A549 (cell line): ENCODE measurements at regions not wholly inside any gene's neighbourhood (a gene's known extent, or its start where the extent isn't known, plus 50 kb on each side); places are given as distances from the start of the nearest gene placed in this dataset.

Experiments
- ATAC-seq, 2 experiments: fragments of 200-7000 bp in 1 of 2; fragments of >200 bp in 1 of 2; cut with Nextera tagmentation in 1 of 2; cut with Tn5 transposase in 1 of 2; 3 replicates each; pipeline versions ENCODE4 v1.8.0 to v1.9.1; 2018 to 2020; ENCODE audit warnings: mild to moderate bottlenecking in 1 of 2, moderate library complexity in 1 of 2
- CTCF ChIA-PET: fragments of 300-600 bp; sonication (Branson Sonifier 250); formaldehyde crosslinking; extraction: SDS; loops from one replicate; lab custom pipeline; 2021; ENCODE audit warnings: antibody characterized with exemption, inconsistent platforms; lab: Yijun Ruan, JAX
- POLR2A ChIA-PET: fragments of 350-600 bp; formaldehyde crosslinking; extraction: SDS; loops from one replicate; lab custom pipeline; 2021; ENCODE audit warnings: antibody characterized with exemption, inconsistent platforms; lab: Yijun Ruan, JAX
- DNase-seq, 2 experiments: peaks; one replicate each; pipeline versions ENCODE4 v3.0.0 to v3.0.0-alpha.2; 2011 to 2016; ENCODE audit warnings: low read depth in 1 of 2, low spot score in 1 of 2
- FAIRE-seq: peaks from 2 replicates; lab custom pipeline; 2011; peaks lifted over from hg19 to GRCh38; lab: Jason Lieb, UNC
- H3K27ac ChIP-seq, 2 experiments: fragments of >200 bp; sonication (Bioruptor Twin); formaldehyde crosslinking; 3 replicates each; pipeline ENCODE4 v1.5.1; 2016 to 2017
- H3K4me1 ChIP-seq: fragments of >200 bp; sonication (Bioruptor Twin); formaldehyde crosslinking; 3 replicates; pipeline ENCODE4 v1.6.1; 2016
- H3K4me2 ChIP-seq: fragments of >200 bp; sonication (Bioruptor Twin); formaldehyde crosslinking; 3 replicates; pipeline ENCODE4 v1.6.1; 2016
- H3K4me3 ChIP-seq: fragments of >200 bp; sonication (Bioruptor Twin); formaldehyde crosslinking; 3 replicates; pipeline ENCODE4 v1.5.1; 2016
- H3K9me3 ChIP-seq: fragments of >200 bp; sonication (Bioruptor Twin); formaldehyde crosslinking; 3 replicates; pipeline ENCODE4 v1.6.1; 2016
- EHF ChIP-seq: fragments of 250-450 bp; sonication (Bioruptor Pico); IDR thresholded peaks from 2 replicates; pipeline ENCODE4 v1.5.0; 2020; ENCODE audit warnings: mild to moderate bottlenecking
- EHMT2 ChIP-seq: fragments of 200-600 bp; sonication (generic); IDR thresholded peaks from 2 replicates; pipeline ENCODE4 v1.6.1; 2016; ENCODE audit warnings: antibody characterized with exemption, low read depth, mild to moderate bottlenecking, moderate library complexity
- ESRRA ChIP-seq: fragments of 150-350 bp; IDR thresholded peaks from 2 replicates; pipeline ENCODE4 v1.6.1; 2014; ENCODE audit warnings: mild to moderate bottlenecking, low read length, borderline replicate concordance
- FOSB ChIP-seq: fragments of 250-450 bp; sonication (Bioruptor Pico); IDR thresholded peaks from 2 replicates; pipeline ENCODE4 v1.5.0; 2020; ENCODE audit warnings: mild to moderate bottlenecking, moderate library complexity
- FOXS1 ChIP-seq: fragments of 250-450 bp; sonication (Bioruptor Pico); IDR thresholded peaks from 2 replicates; pipeline ENCODE4 v1.5.0; 2020; ENCODE audit warnings: mild to moderate bottlenecking, moderate library complexity
- HMGXB4 ChIP-seq: fragments of 250-450 bp; sonication (Bioruptor Pico); IDR thresholded peaks from 2 replicates; pipeline ENCODE4 v1.5.0; 2021; ENCODE audit warnings: mild to moderate bottlenecking, moderate library complexity, borderline replicate concordance
- HOXB13 ChIP-seq: fragments of 250-450 bp; sonication (Bioruptor Pico); IDR thresholded peaks from 2 replicates; pipeline ENCODE4 v1.5.0; 2020; ENCODE audit warnings: low read depth, mild to moderate bottlenecking, moderate library complexity
- HOXB5 ChIP-seq: fragments of 250-450 bp; sonication (Bioruptor Pico); IDR thresholded peaks from 2 replicates; pipeline ENCODE4 v1.5.0; 2020; ENCODE audit warnings: mild to moderate bottlenecking, moderate library complexity
- JUNB ChIP-seq: fragments of >200 bp; sonication (Bioruptor Twin); formaldehyde crosslinking; IDR thresholded peaks from 2 replicates; pipeline ENCODE4 v1.6.1; 2016
- KDM5A ChIP-seq: fragments of 200-600 bp; sonication (generic); IDR thresholded peaks from 2 replicates; pipeline ENCODE4 v1.6.1; 2016; ENCODE audit warnings: antibody characterized with exemption, mild to moderate bottlenecking
- MAZ ChIP-seq: fragments of 150-350 bp; IDR thresholded peaks from 2 replicates; pipeline ENCODE4 v1.6.1; 2014; ENCODE audit warnings: antibody characterized with exemption, low read depth, low read length, borderline replicate concordance
- PHF8 ChIP-seq: fragments of 200-600 bp; sonication (generic); IDR thresholded peaks from 2 replicates; pipeline ENCODE4 v1.6.1; 2016; ENCODE audit warnings: low read depth, mild to moderate bottlenecking, antibody characterized with exemption, moderate library complexity, borderline replicate concordance
- POLR2A ChIP-seq: IDR thresholded peaks from 2 replicates; pipeline ENCODE4 v1.6.1; 2012; ENCODE audit warnings: mild to moderate bottlenecking, low read length
- RAD21 ChIP-seq, 2 experiments: fragments of >200 bp in 1 of 2; sonication (Bioruptor Twin) in 1 of 2; formaldehyde crosslinking in 1 of 2; IDR thresholded peaks in 1 of 2; conservative IDR thresholded peaks in 1 of 2; 2 replicates in 1 of 2; 3 replicates in 1 of 2; pipeline ENCODE4 v1.6.1; 2012 to 2018; ENCODE audit warnings: inconsistent platforms in 1 of 2
- SMC3 ChIP-seq: fragments of >200 bp; sonication (Bioruptor Twin); formaldehyde crosslinking; IDR thresholded peaks from 3 replicates; pipeline ENCODE4 v1.6.1; 2018; ENCODE audit warnings: inconsistent platforms
- TFCP2L1 ChIP-seq: fragments of 250-450 bp; sonication (Bioruptor Pico); IDR thresholded peaks from 2 replicates; pipeline ENCODE4 v1.5.0; 2021; ENCODE audit warnings: mild to moderate bottlenecking
- TP53 ChIP-seq: fragments of 250-450 bp; sonication (Bioruptor Pico); IDR thresholded peaks from 2 replicates; pipeline ENCODE4 v1.5.0; 2021; ENCODE audit warnings: mild to moderate bottlenecking, moderate library complexity
- ZC3H11A ChIP-seq: fragments of 450-650 bp; IDR thresholded peaks from 2 replicates; pipeline ENCODE4 v1.6.1; 2014; ENCODE audit warnings: antibody characterized with exemption, mild to moderate bottlenecking
- WGBS: methylation state at CpG from one replicate; pipeline ENCODE4 v1.1.6; 2017; ENCODE audit errors: missing lambda C conversion rate; 5-methylcytosine and 5-hydroxymethylcytosine counted together
- TF ChIP-seq, protein P1 (sequence below): fragments of >200 bp; sonication (Bioruptor Twin); formaldehyde crosslinking; IDR thresholded peaks from 2 replicates; pipeline ENCODE4 v1.6.1; 2016
- TF ChIP-seq, protein P2 (sequence below): IDR thresholded peaks from 2 replicates; pipeline ENCODE4 v1.6.1; 2012

- POLR2A ChIA-PET, result no interaction called here
- H3K4me2 ChIP-seq, result no peak overlapping the region
- no peaks in the 10 kb centered on the region for H3K9me3 ChIP-seq
- TF ChIP-seq, protein P1, sequence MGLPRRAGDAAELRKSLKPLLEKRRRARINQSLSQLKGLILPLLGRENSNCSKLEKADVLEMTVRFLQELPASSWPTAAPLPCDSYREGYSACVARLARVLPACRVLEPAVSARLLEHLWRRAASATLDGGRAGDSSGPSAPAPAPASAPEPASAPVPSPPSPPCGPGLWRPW, result no peak
- TF ChIP-seq TP53 (CRISPR knock-in tag) (no peak), HOXB13 (CRISPR knock-in tag) (no peak)
- TF ChIP-seq, all 56 proteins: peak for 0
- CTCF ChIA-PET, result interaction anchor here (1.1 to 1.4 kb wide), 2 partner anchors 10 to 893 kb away, joined by 3 to 4 read pairs; no protein-coding TSS in a partner anchor
- no peak for FAIRE-seq
- no peaks in the 10 kb centered on the region for H3K4me1 ChIP-seq
- ATAC-seq, result no peak
- H3K27ac ChIP-seq, result no peak overlapping the region
- WGBS, result 41% methylated on average over 2 of the region's 2 CpGs
- DNase-seq, result no peak
- H3K4me3 ChIP-seq, result no peak overlapping the region
These were observed 615.4 kb downstream of the CD109 start for GRCh38 chr6:74311431-74311830.

DNA sequence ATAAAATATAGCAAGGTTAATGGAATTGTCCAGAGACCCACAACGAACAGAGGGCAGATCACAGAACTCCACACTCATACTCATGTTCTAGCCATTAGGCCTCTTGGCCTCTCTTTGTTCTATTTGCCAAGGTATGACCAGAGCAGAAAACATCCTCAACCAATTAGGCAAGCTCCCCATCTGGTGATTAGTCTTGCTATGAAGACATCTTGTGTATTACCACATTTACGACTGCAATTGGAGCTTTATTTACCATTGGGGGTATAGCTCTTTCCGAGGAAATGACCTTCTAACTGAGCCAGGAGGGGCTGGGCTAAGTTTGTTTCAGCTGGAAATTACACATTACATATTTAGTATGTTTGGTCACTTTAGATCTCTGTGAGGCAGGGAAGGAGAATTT is 593.9 kb downstream of the CD109 start:
- no peak for TF ChIP-seq TFCP2L1 (CRISPR knock-in tag)
- TF ChIP-seq EHMT2, result no peak
- no peak for TF ChIP-seq FOXS1 (CRISPR knock-in tag)
- TF ChIP-seq HOXB5 (CRISPR knock-in tag), result no peak
- no peak for TF ChIP-seq EHF
- no peak for TF ChIP-seq PHF8
- no peak for TF ChIP-seq POLR2A
- TF ChIP-seq MAZ, result no peak
- TF ChIP-seq SMC3, result no peak
- TF ChIP-seq, protein P2, sequence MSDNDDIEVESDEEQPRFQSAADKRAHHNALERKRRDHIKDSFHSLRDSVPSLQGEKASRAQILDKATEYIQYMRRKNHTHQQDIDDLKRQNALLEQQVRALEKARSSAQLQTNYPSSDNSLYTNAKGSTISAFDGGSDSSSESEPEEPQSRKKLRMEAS, result no peak
- no peak for TF ChIP-seq KDM5A
- TF ChIP-seq RAD21 (conservative IDR thresholded peaks at IDR 0.05 in 1 of 2, IDR thresholded peaks at IDR 0.05 in 1 of 2), result no peak
- TF ChIP-seq FOSB (CRISPR knock-in tag), result no peak
- TF ChIP-seq HMGXB4 (CRISPR knock-in tag), result no peak
- no peak for TF ChIP-seq TP53 (CRISPR knock-in tag)
- TF ChIP-seq, all 56 proteins: peak for 0
- FAIRE-seq, result no peak
- no peak for DNase-seq
- Histone ChIP-seq H3K4me1 (no peaks in the 10 kb centered on the region), H3K4me3 (no peak overlapping the region), H3K9me3 (no peaks in the 10 kb centered on the region), H3K4me2 (no peak overlapping the region), H3K27ac (no peak overlapping the region)
- ChIA-PET CTCF (interaction anchor here (0.6 kb wide), 1 partner anchor 504 kb away, joined by 4 read pairs; no protein-coding TSS in a partner anchor), POLR2A (no interaction called here)
- 56% methylated on average over 3 of the region's 3 CpGs for WGBS
- no peak for ATAC-seq

- no peak overlapping the region for H3K4me2 ChIP-seq
- H3K4me1 ChIP-seq, result no peaks in the 10 kb centered on the region
- WGBS, result 64% methylated on average over 3 of the region's 3 CpGs
- FAIRE-seq (no peak), ATAC-seq (no peak), DNase-seq (no peak)
- no peaks in the 10 kb centered on the region for H3K9me3 ChIP-seq
- H3K4me3 ChIP-seq, result no peak overlapping the region
- no peak overlapping the region for H3K27ac ChIP-seq
- ChIA-PET CTCF (no interaction called here), POLR2A (no interaction called here)
- TF ChIP-seq ZC3H11A (no peak), JUNB (no peak), SMC3 (no peak), KDM5A (no peak)
These were observed 591.9 kb downstream of the CD109 start for GRCh38 chr6:74287932-74288331.

GRCh38 chr6:74287441-74287840 is 591.4 kb downstream of the CD109 start:
- Histone ChIP-seq H3K4me3 (no peak overlapping the region), H3K27ac (no peak overlapping the region)
- POLR2A ChIA-PET, result no interaction called here
- DNase-seq, result no peak
- ATAC-seq, result no peak
- no peak for FAIRE-seq
- no peak for TF ChIP-seq ESRRA
- TF ChIP-seq, all 56 proteins: peak for 0
- Histone ChIP-seq H3K4me2 (no peak overlapping the region), H3K9me3 (no peaks in the 10 kb centered on the region), H3K4me1 (no peaks in the 10 kb centered on the region)
- WGBS, result 53% methylated on average over 2 of the region's 2 CpGs
- CTCF ChIA-PET, result no interaction called here
